ENCODE measurements at regions not wholly inside any gene's neighbourhood (a gene's known extent, or its start where the extent isn't known, plus 50 kb on each side); places are given as distances from the start of the nearest gene placed in this dataset.
"Not testable (repeated sequence)": the region's sequence is repeated elsewhere in the genome, so short reads cannot be mapped to it uniquely, and the experiment has no call there.

GRCh38 chrX:5290635-5291034, 938.0 kb downstream of the NLGN4X start:
- no peaks in the 10 kb centered on the region for H3K36me3 ChIP-seq (ENCODE audit: insufficient read depth)
- no peaks in the 10 kb centered on the region for H3K4me1 ChIP-seq (ENCODE audit: insufficient read depth)
- H3K27ac ChIP-seq (ENCODE audit: low read depth): no peak overlapping the region
- no peak overlapping the region for H3K4me3 ChIP-seq (ENCODE audit: low read depth, low read length)
- 72% methylated on average over 5 of the region's 5 CpGs for WGBS
- no peak for DNase-seq (ENCODE audit: extremely low spot score)

GRCh38 chrX:5289949-5290348, 938.7 kb downstream of the NLGN4X start:
- not testable (repeated sequence) for H3K27ac ChIP-seq (ENCODE audit: low read depth); H3K36me3 ChIP-seq (ENCODE audit: insufficient read depth); DNase-seq (ENCODE audit: extremely low spot score); H3K4me3 ChIP-seq (ENCODE audit: low read depth, low read length); H3K4me1 ChIP-seq (ENCODE audit: insufficient read depth)
- 89% methylated on average over 1 of the region's 1 CpG for WGBS

- DNase-seq (ENCODE audit: extremely low spot score): no peak
- Histone ChIP-seq H3K4me1 (ENCODE audit: insufficient read depth) (no peaks in the 10 kb centered on the region), H3K27ac (ENCODE audit: low read depth) (no peak overlapping the region), H3K4me3 (ENCODE audit: low read depth, low read length) (no peak overlapping the region), H3K36me3 (ENCODE audit: insufficient read depth) (no peaks in the 10 kb centered on the region)
- WGBS: 94% methylated on average over 2 of the region's 2 CpGs
Measured at GRCh38 chrX:5278908-5279307, 949.8 kb downstream of the NLGN4X start.

GRCh38 chrX:5265324-5265850, 963.3 kb downstream of the NLGN4X start:
- no peaks in the 10 kb centered on the region for H3K36me3 ChIP-seq (ENCODE audit: insufficient read depth)
- no peak for DNase-seq (ENCODE audit: extremely low spot score)
- H3K4me3 ChIP-seq (ENCODE audit: low read depth, low read length): no peak overlapping the region
- WGBS: 56% methylated on average over 3 of the region's 3 CpGs
- no peaks in the 10 kb centered on the region for H3K4me1 ChIP-seq (ENCODE audit: insufficient read depth)
- no peak overlapping the region for H3K27ac ChIP-seq (ENCODE audit: low read depth)

- Histone ChIP-seq H3K4me3 (ENCODE audit: low read depth, low read length) (no peak overlapping the region), H3K27ac (ENCODE audit: low read depth) (no peak overlapping the region), H3K36me3 (ENCODE audit: insufficient read depth) (no peaks in the 10 kb centered on the region), H3K4me1 (ENCODE audit: insufficient read depth) (no peaks in the 10 kb centered on the region)
- WGBS: 71% methylated on average over 5 of the region's 5 CpGs
- no peak for DNase-seq (ENCODE audit: extremely low spot score)
Measured at GRCh38 chrX:5250106-5250505, 978.6 kb downstream of the NLGN4X start.

- WGBS: 59% methylated on average over 7 of the region's 7 CpGs
- Histone ChIP-seq H3K36me3 (ENCODE audit: insufficient read depth) (no peaks in the 10 kb centered on the region), H3K4me3 (ENCODE audit: low read depth, low read length) (no peak overlapping the region), H3K4me1 (ENCODE audit: insufficient read depth) (no peaks in the 10 kb centered on the region), H3K27ac (ENCODE audit: low read depth) (no peak overlapping the region)
- DNase-seq (ENCODE audit: extremely low spot score): no peak
Measured at GRCh38 chrX:5242091-5242790, 986.4 kb downstream of the NLGN4X start.

GRCh38 chrX:5236749-5237148, 991.9 kb downstream of the NLGN4X start:
- 81% methylated on average over 4 of the region's 4 CpGs for WGBS
- no peaks in the 10 kb centered on the region for H3K36me3 ChIP-seq (ENCODE audit: insufficient read depth)
- H3K4me1 ChIP-seq (ENCODE audit: insufficient read depth): no peaks in the 10 kb centered on the region
- DNase-seq (ENCODE audit: extremely low spot score): no peak
- H3K4me3 ChIP-seq (ENCODE audit: low read depth, low read length): no peak overlapping the region
- H3K27ac ChIP-seq (ENCODE audit: low read depth): no peak overlapping the region

- no peaks in the 10 kb centered on the region for H3K36me3 ChIP-seq (ENCODE audit: insufficient read depth)
- DNase-seq (ENCODE audit: extremely low spot score): no peak
- no peak overlapping the region for H3K27ac ChIP-seq (ENCODE audit: low read depth)
- 76% methylated on average over 8 of the region's 8 CpGs for WGBS
- H3K4me3 ChIP-seq (ENCODE audit: low read depth, low read length): no peak overlapping the region
- H3K4me1 ChIP-seq (ENCODE audit: insufficient read depth): no peaks in the 10 kb centered on the region
Measured at GRCh38 chrX:5236096-5236495, 992.6 kb downstream of the NLGN4X start.

GRCh38 chrX:5233830-5234229, 994.8 kb downstream of the NLGN4X start:
- H3K4me3 ChIP-seq (ENCODE audit: low read depth, low read length): no peak overlapping the region
- H3K27ac ChIP-seq (ENCODE audit: low read depth): no peak overlapping the region
- no peaks in the 10 kb centered on the region for H3K4me1 ChIP-seq (ENCODE audit: insufficient read depth)
- WGBS: 90% methylated on average over 3 of the region's 3 CpGs
- no peak for DNase-seq (ENCODE audit: extremely low spot score)
- H3K36me3 ChIP-seq (ENCODE audit: insufficient read depth): no peaks in the 10 kb centered on the region

GRCh38 chrX:5220421-5220820, 1008.2 kb downstream of the NLGN4X start:
- DNase-seq (ENCODE audit: extremely low spot score): no peak
- Histone ChIP-seq H3K4me1 (ENCODE audit: insufficient read depth) (no peaks in the 10 kb centered on the region), H3K4me3 (ENCODE audit: low read depth, low read length) (no peak overlapping the region), H3K36me3 (ENCODE audit: insufficient read depth) (no peaks in the 10 kb centered on the region), H3K27ac (ENCODE audit: low read depth) (no peak overlapping the region)

GRCh38 chrX:5194806-5195205, 1033.9 kb downstream of the NLGN4X start:
- Histone ChIP-seq H3K36me3 (ENCODE audit: insufficient read depth) (no peaks in the 10 kb centered on the region), H3K27ac (ENCODE audit: low read depth) (no peak overlapping the region), H3K4me3 (ENCODE audit: low read depth, low read length) (no peak overlapping the region), H3K4me1 (ENCODE audit: insufficient read depth) (no peaks in the 10 kb centered on the region)
- DNase-seq (ENCODE audit: extremely low spot score): no peak
- 81% methylated on average over 4 of the region's 4 CpGs for WGBS

GRCh38 chrX:5180135-5180741, 1048.4 kb downstream of the NLGN4X start:
- no peaks in the 10 kb centered on the region for H3K36me3 ChIP-seq (ENCODE audit: insufficient read depth)
- H3K4me1 ChIP-seq (ENCODE audit: insufficient read depth): no peaks in the 10 kb centered on the region
- no peak overlapping the region for H3K4me3 ChIP-seq (ENCODE audit: low read depth, low read length)
- no peak for DNase-seq (ENCODE audit: extremely low spot score)
- 76% methylated on average over 12 of the region's 12 CpGs for WGBS
- no peak overlapping the region for H3K27ac ChIP-seq (ENCODE audit: low read depth)

GRCh38 chrX:5176766-5177165, 1051.9 kb downstream of the NLGN4X start:
- Histone ChIP-seq H3K4me3 (ENCODE audit: low read depth, low read length) (no peak overlapping the region), H3K27ac (ENCODE audit: low read depth) (no peak overlapping the region), H3K36me3 (ENCODE audit: insufficient read depth) (no peaks in the 10 kb centered on the region), H3K4me1 (ENCODE audit: insufficient read depth) (no peaks in the 10 kb centered on the region)
- WGBS: 17% methylated on average over 1 of the region's 1 CpG
- DNase-seq (ENCODE audit: extremely low spot score): no peak

- no peak overlapping the region for H3K4me3 ChIP-seq (ENCODE audit: low read depth, low read length)
- H3K36me3 ChIP-seq (ENCODE audit: insufficient read depth): no peaks in the 10 kb centered on the region
- WGBS: 94% methylated on average over 1 of the region's 1 CpG
- no peak for DNase-seq (ENCODE audit: extremely low spot score)
- no peaks in the 10 kb centered on the region for H3K4me1 ChIP-seq (ENCODE audit: insufficient read depth)
- H3K27ac ChIP-seq (ENCODE audit: low read depth): no peak overlapping the region
Measured at GRCh38 chrX:5163663-5164062, 1065.0 kb downstream of the NLGN4X start.
